ENCODE measurements at regions not wholly inside any gene's neighbourhood (a gene's known extent, or its start where the extent isn't known, plus 50 kb on each side); places are given as distances from the start of the nearest gene placed in this dataset.

DNA sequence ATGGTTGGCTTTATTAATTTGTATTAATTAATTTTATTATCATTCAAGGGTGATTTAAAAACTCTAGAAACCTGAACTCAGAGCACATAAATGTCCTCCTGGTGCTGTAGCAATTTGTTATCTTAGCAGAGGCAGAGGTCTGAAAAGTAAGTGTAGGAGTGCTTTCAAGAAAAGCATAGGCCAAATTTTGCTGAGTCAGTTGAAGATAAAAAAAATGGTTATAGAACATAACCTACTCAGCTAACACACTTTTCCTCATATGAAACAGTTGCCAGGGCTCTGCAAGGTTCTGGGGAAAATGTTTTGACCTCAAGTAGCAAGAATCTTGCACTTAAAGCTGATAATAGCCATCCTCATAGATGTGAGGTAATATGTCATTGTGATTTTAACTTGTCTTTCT, 53.5 kb upstream of the CHODL start:
- Mint-ChIP-seq H3K27ac (no peak overlapping the region), H3K4me3 (no peak overlapping the region), H3K9me3 (peaks cover 6% of the 10 kb centered on the region), H3K4me1 (no peaks in the 10 kb centered on the region), H3K27me3 (no peaks in the 10 kb centered on the region), H3K36me3 (ENCODE audit: low read depth) (no peaks in the 10 kb centered on the region)
- no peak for DNase-seq
- intact Hi-C loops (cut with micrococcal nuclease) = no loop called here

DNA sequence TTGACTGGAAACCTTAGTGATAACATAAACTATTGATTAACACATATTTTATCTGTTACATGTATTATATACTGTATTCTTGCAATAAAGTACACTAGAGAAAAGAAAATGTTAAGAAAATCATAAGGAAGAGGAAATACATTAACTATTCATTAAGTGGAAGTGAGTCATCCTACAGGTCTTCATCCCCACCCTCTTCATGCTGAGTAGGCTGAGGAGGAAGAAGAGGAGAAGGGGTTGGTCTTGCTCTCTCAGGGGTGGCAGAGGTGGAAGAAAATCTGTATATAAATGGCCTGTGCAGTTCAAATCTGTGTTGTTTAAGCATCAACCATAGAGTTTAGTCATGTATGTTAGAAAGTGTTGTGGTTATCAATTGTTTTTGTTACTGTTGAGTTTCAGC, 66.1 kb upstream of the CHODL start:
- Mint-ChIP-seq H3K4me1 (no peaks in the 10 kb centered on the region), H3K9me3 (peaks cover 4% of the 10 kb centered on the region), H3K36me3 (ENCODE audit: low read depth) (no peaks in the 10 kb centered on the region), H3K4me3 (no peak overlapping the region), H3K27ac (no peak overlapping the region), H3K27me3 (no peaks in the 10 kb centered on the region)
- intact Hi-C loops (cut with micrococcal nuclease) = no loop called here
- no peak for DNase-seq

- no peak for DNase-seq
- Mint-ChIP-seq H3K9me3 (peaks cover 4% of the 10 kb centered on the region), H3K4me3 (no peak overlapping the region), H3K4me1 (no peaks in the 10 kb centered on the region), H3K27me3 (no peaks in the 10 kb centered on the region), H3K27ac (no peak overlapping the region), H3K36me3 (ENCODE audit: low read depth) (no peaks in the 10 kb centered on the region)
- intact Hi-C loops (cut with micrococcal nuclease) = no loop called here
These were observed 70.3 kb upstream of the CHODL start for GRCh38 chr21:18174370-18174769.

DNA sequence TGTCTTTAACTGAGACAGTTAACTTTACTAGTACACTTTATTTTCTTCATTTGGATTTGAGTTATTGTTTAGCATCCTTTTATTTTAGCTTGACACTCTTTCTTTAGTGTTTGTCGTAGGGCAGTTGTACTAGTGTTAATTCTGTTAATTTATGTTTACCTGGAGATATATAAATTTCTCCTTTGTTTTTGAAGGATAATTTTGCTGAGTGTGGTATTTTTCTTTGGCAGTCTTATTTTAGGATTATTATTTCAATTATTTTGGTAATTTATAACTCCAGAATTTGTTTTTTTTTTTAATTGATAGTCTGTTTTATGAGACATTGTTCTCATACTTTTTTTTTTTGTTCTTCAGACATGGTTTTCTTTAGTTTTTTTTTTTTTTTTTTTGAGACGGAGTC, 73.8 kb upstream of the CHODL start:
- Mint-ChIP-seq H3K9me3 (no peaks in the 10 kb centered on the region), H3K27ac (no peak overlapping the region), H3K4me3 (no peak overlapping the region), H3K27me3 (no peaks in the 10 kb centered on the region), H3K36me3 (ENCODE audit: low read depth) (no peaks in the 10 kb centered on the region), H3K4me1 (no peaks in the 10 kb centered on the region)
- intact Hi-C loops (cut with micrococcal nuclease) = no loop called here
- DNase-seq = no peak

DNA sequence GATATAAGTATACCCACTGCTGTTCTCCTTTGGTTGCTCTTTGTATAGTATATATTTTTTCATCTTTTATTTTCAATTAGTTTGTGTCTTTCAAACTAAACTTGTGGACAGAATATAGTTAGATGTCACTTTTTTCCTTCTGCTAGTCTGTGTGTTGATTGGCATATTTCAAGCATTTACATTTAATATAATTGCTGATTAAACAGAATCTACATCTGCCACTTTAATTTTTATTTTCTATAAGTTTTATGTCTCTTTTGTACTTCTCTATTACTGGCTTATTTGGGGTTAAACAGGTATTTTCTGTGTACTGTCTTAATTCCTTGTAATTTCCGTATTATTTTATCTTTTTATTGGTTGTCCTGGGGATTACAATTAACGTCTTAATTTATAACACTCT, 74.4 kb upstream of the CHODL start:
- no peaks in the 10 kb centered on the region for H3K9me3 Mint-ChIP-seq
- H3K27me3 Mint-ChIP-seq = no peaks in the 10 kb centered on the region
- H3K27ac Mint-ChIP-seq = no peak overlapping the region
- DNase-seq = no peak
- intact Hi-C loops (cut with micrococcal nuclease) = no loop called here
- H3K4me3 Mint-ChIP-seq = no peak overlapping the region
- H3K36me3 Mint-ChIP-seq (ENCODE audit: low read depth) = no peaks in the 10 kb centered on the region
- no peaks in the 10 kb centered on the region for H3K4me1 Mint-ChIP-seq

GRCh38 chr21:18168108-18168507, 76.5 kb upstream of the CHODL start:
- Mint-ChIP-seq H3K4me1 (no peaks in the 10 kb centered on the region), H3K9me3 (no peaks in the 10 kb centered on the region), H3K36me3 (ENCODE audit: low read depth) (no peaks in the 10 kb centered on the region), H3K27ac (no peak overlapping the region), H3K4me3 (no peak overlapping the region), H3K27me3 (no peaks in the 10 kb centered on the region)
- no peak for DNase-seq
- intact Hi-C loops (cut with micrococcal nuclease) = no loop called here

DNA sequence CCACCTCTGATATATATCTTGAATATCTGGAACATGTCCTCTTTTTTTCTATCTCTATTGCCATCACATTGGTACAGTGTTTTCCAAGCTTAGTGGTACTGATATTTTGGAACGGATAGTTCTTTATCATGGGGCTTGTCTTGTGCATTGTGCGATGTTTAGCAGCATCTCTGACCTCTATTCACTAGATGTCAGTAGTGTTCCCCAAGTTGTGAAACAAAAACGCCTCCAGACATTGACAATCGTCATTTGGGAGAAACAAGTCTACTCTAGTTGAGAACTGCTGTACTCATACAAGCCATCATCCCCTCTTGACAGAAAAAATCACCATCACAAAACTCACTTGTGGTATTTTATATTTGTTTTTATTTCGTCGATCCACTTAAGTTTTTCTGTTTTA, 79.7 kb upstream of the CHODL start:
- Mint-ChIP-seq H3K27ac (no peak overlapping the region), H3K9me3 (no peaks in the 10 kb centered on the region), H3K27me3 (peaks cover 2% of the 10 kb centered on the region), H3K4me1 (no peaks in the 10 kb centered on the region), H3K36me3 (ENCODE audit: low read depth) (no peaks in the 10 kb centered on the region), H3K4me3 (no peak overlapping the region)
- intact Hi-C loops (cut with micrococcal nuclease) = no loop called here
- no peak for DNase-seq

DNA sequence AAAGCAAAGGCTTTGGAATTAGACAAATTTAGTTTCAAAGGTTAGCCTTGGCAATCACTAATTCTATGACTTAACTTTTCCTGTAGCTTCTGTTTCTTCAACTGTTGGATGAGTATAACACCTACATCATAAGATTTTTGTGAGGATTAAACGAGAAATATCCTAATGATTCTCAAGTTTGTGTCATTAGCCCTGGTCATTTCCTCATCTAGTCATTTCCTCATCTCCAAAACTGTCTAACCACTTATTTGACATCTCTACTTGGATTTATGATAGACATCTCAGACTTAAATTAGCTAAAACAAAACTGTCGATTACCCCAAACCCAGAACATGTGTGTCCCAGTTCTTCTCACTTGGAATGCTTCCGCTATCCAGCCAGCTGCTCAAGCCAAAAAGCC, 80.2 kb upstream of the CHODL start:
- no peak overlapping the region for H3K27ac Mint-ChIP-seq
- no peak overlapping the region for H3K4me3 Mint-ChIP-seq
- intact Hi-C loops (cut with micrococcal nuclease) = no loop called here
- H3K4me1 Mint-ChIP-seq = no peaks in the 10 kb centered on the region
- no peaks in the 10 kb centered on the region for H3K36me3 Mint-ChIP-seq (ENCODE audit: low read depth)
- H3K27me3 Mint-ChIP-seq = peaks cover 2% of the 10 kb centered on the region
- no peak for DNase-seq
- H3K9me3 Mint-ChIP-seq = no peaks in the 10 kb centered on the region

DNA sequence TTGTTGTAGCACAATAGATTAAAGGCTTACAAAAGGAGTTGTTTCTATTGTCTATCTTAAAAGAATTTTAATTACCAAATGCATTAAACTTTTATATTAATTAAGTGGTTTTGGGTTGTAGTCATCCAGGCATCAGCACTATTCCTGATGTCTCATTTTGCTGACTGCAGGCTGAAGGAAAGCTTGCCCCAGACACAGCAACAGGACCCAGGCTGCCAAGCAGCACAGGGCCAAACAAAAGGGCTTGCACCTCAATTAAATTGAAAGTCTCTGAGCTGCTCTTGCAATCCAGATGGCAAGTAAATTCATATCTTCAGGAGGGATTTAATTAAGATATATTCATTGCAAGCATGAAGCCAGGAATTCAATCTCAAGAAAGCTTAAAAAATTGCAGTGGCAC, 80.7 kb upstream of the CHODL start:
- intact Hi-C loops (cut with micrococcal nuclease) = no loop called here
- Mint-ChIP-seq H3K27ac (no peak overlapping the region), H3K27me3 (peaks cover 2% of the 10 kb centered on the region)

DNA sequence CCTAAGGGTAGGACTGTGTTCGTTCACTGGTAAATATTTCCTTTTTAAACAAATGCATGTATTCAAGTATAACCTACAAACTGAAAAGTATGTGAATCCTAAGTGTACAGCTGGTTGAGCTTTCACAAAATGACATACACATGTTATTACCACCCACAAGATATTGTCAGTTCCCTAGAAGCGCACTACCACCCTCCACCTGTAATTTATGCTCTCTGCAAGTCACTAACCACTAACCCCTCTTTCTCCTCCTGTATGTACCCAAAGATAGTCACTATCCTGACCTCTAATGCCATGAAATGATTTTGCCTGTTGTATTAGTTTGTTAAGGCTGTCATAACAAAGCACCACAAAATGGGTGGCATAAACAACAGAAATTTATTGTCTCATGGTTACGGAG, 82.8 kb upstream of the CHODL start:
- Mint-ChIP-seq H3K4me1 (no peaks in the 10 kb centered on the region), H3K36me3 (ENCODE audit: low read depth) (no peaks in the 10 kb centered on the region), H3K9me3 (peaks cover under 1% of the 10 kb centered on the region), H3K27me3 (peaks cover 2% of the 10 kb centered on the region), H3K27ac (no peak overlapping the region), H3K4me3 (no peak overlapping the region)
- intact Hi-C loops (cut with micrococcal nuclease) = no loop called here
- no peak for DNase-seq

More for the DNA sequence above, 80.7 kb upstream of the CHODL start:
- Mint-ChIP-seq H3K36me3 (ENCODE audit: low read depth) (no peaks in the 10 kb centered on the region), H3K9me3 (no peaks in the 10 kb centered on the region), H3K4me3 (no peak overlapping the region), H3K4me1 (no peaks in the 10 kb centered on the region)
- DNase-seq = no peak

GRCh38 chr21:18157406-18157805, 87.2 kb upstream of the CHODL start:
- H3K27me3 Mint-ChIP-seq = peaks cover 2% of the 10 kb centered on the region
- intact Hi-C loops (cut with micrococcal nuclease) = no loop called here
- H3K4me1 Mint-ChIP-seq = no peaks in the 10 kb centered on the region
- no peak overlapping the region for H3K4me3 Mint-ChIP-seq
- no peak overlapping the region for H3K27ac Mint-ChIP-seq
- DNase-seq = no peak
- H3K9me3 Mint-ChIP-seq = peaks cover 4% of the 10 kb centered on the region
- no peaks in the 10 kb centered on the region for H3K36me3 Mint-ChIP-seq (ENCODE audit: low read depth)

GRCh38 chr21:18155508-18156193, 89.0 kb upstream of the CHODL start:
- Mint-ChIP-seq H3K4me3 (no peak overlapping the region), H3K27ac (no peak overlapping the region), H3K36me3 (ENCODE audit: low read depth) (no peaks in the 10 kb centered on the region), H3K4me1 (no peaks in the 10 kb centered on the region), H3K9me3 (peaks cover 4% of the 10 kb centered on the region), H3K27me3 (no peaks in the 10 kb centered on the region)
- intact Hi-C loops (cut with micrococcal nuclease) = no loop called here
- DNase-seq = no peak

DNA sequence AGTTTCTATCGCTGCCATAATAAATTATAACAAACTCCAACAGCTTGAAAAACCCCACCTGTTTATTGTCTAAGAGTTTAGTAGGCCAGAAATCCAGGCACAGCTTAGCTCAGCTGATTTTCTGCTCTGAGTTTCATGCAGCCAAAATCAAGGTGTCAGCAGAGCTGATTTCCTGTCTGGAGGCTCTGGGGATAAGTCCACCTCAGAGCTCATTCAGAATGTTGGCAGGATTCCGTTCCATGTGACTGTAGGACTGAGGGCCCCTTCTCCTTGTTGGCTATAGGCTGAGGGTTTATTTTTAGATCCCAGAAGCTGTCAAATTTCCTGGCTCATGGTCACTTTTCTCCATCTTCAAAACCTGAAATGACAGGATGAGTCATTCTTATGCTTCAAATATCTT, 91.6 kb upstream of the CHODL start:
- Mint-ChIP-seq H3K9me3 (peaks cover 4% of the 10 kb centered on the region), H3K4me1 (no peaks in the 10 kb centered on the region), H3K4me3 (no peak overlapping the region), H3K27me3 (no peaks in the 10 kb centered on the region), H3K36me3 (ENCODE audit: low read depth) (no peaks in the 10 kb centered on the region), H3K27ac (no peak overlapping the region)
- intact Hi-C loops (cut with micrococcal nuclease) = no loop called here
- DNase-seq = no peak

DNA sequence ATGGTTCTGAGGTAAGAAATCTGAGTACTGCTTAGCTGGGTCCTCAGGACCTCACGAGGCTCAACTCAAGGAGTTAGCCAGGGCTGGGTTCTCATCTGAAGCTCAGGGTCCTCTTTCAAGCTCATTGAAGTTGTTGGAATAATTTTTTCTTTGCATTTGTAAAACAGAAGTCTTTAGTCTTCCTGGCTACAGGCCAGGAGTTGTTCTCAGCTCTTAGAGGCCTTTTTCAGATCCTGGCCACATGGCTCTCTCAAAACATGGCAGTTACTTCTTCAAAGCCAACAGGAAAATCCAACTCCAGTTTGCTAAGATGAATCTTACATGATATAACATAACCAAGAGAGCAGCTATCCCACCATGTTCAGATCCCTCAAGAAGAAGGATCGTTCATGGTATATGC, 92.3 kb upstream of the CHODL start:
- Mint-ChIP-seq H3K27ac (no peak overlapping the region), H3K4me3 (no peak overlapping the region), H3K9me3 (peaks cover 4% of the 10 kb centered on the region), H3K27me3 (no peaks in the 10 kb centered on the region), H3K36me3 (ENCODE audit: low read depth) (no peaks in the 10 kb centered on the region), H3K4me1 (no peaks in the 10 kb centered on the region)
- intact Hi-C loops (cut with micrococcal nuclease) = no loop called here
- no peak for DNase-seq

- Mint-ChIP-seq H3K4me3 (no peak overlapping the region), H3K9me3 (peaks cover 8% of the 10 kb centered on the region), H3K36me3 (ENCODE audit: low read depth) (no peaks in the 10 kb centered on the region), H3K27ac (no peak overlapping the region), H3K27me3 (no peaks in the 10 kb centered on the region), H3K4me1 (no peaks in the 10 kb centered on the region)
- DNase-seq = no peak
- intact Hi-C loops (cut with micrococcal nuclease) = no loop called here
These were observed 93.6 kb upstream of the CHODL start for GRCh38 chr21:18151046-18151445.

All from activated CD4-positive, alpha-beta T cell treated with anti-CD3 and anti-CD28 coated beads, Interleukin-2, amount 10 ng/mL, durations not matched to agents 24 days and 14 days (primary cell).